Esophagus squamous epithelium (tissue), 4 donors: ENCODE measurements at regions not wholly inside any gene's neighbourhood (a gene's known extent, or its start where the extent isn't known, plus 50 kb on each side); places are given as distances from the start of the nearest gene placed in this dataset.

ENCODE experiments used
- CTCF ChIP-seq, 6 experiments: fragments of 450-650 bp in 4 of 6; fragments of 200-600 bp in 2 of 6; sonication (generic) in 2 of 6; IDR thresholded peaks; one replicate each; pipeline ENCODE4 v1.5.1; 2016 to 2019; ENCODE audit warnings: antibody characterized with exemption in 6 of 6, mild to moderate bottlenecking in 4 of 6, moderate library complexity in 4 of 6
- POLR2A ChIP-seq, 4 donors: fragments of 450-650 bp; IDR thresholded peaks; one replicate each; pipeline ENCODE4 v1.6.1; 2017; ENCODE audit warnings: antibody characterized with exemption in 4 of 4, mild to moderate bottlenecking in 4 of 4, moderate library complexity in 3 of 4

GRCh38 chr21:23638131-23638695 lies 1969.1 kb downstream of the MRPL39 start:
- TF ChIP-seq POLR2A (IDR thresholded peaks at IDR 0.05): no peak
- TF ChIP-seq CTCF (IDR thresholded peaks at IDR 0.05): no peak
